Peyer's patch (tissue), 4 donors: ENCODE measurements at regions not wholly inside any gene's neighbourhood (a gene's known extent, or its start where the extent isn't known, plus 50 kb on each side); places are given as distances from the start of the nearest gene placed in this dataset.
"Not testable (repeated sequence)": the region's sequence is repeated elsewhere in the genome, so short reads cannot be mapped to it uniquely, and the experiment has no call there.

Source experiments
- DNase-seq, 3 donors: peaks; one replicate each; pipeline ENCODE4 v3.0.0-alpha.2; 2017 to 2019
- H3K27ac ChIP-seq, 4 donors: fragments of 200-600 bp; sonication (generic); one replicate each; pipeline ENCODE4 v1.5.1; 2016 to 2019
- H3K27me3 ChIP-seq, 2 donors: fragments of 200-600 bp; sonication (generic); one replicate each; pipeline ENCODE4 v1.5.1; 2019
- H3K36me3 ChIP-seq, 3 donors: fragments of 200-600 bp; sonication (generic); one replicate each; pipeline ENCODE4 v1.5.1; 2016 to 2019
- H3K4me1 ChIP-seq, 4 donors: fragments of 200-600 bp; sonication (generic); one replicate each; pipeline ENCODE4 v1.5.1; 2016 to 2019
- H3K4me3 ChIP-seq, 4 donors: fragments of 200-600 bp; sonication (generic); 1 replicate in 3 of 4; 2 replicates in 1 of 4; pipeline ENCODE4 v1.5.1; 2016 to 2019; ENCODE audit warnings: mild to moderate bottlenecking in 1 of 4
- H3K9me3 ChIP-seq, 4 donors: fragments of 200-600 bp; sonication (generic); one replicate each; pipeline ENCODE4 v1.5.1; 2016 to 2019; ENCODE audit warnings: mild to moderate bottlenecking in 1 of 4
- CTCF ChIP-seq, 6 experiments: fragments of 450-650 bp in 4 of 6; fragments of 200-600 bp in 2 of 6; sonication (generic) in 1 of 6; IDR thresholded peaks; one replicate each; pipeline ENCODE4 v1.5.1; 2017 to 2019; ENCODE audit warnings: antibody characterized with exemption in 6 of 6, mild to moderate bottlenecking in 3 of 6, moderate library complexity in 1 of 6
- POLR2A ChIP-seq, 2 donors: fragments of 450-650 bp; IDR thresholded peaks; one replicate each; pipeline ENCODE4 v1.5.1; 2017; ENCODE audit warnings: antibody characterized with exemption in 2 of 2, mild to moderate bottlenecking in 2 of 2, moderate library complexity in 2 of 2

DNA sequence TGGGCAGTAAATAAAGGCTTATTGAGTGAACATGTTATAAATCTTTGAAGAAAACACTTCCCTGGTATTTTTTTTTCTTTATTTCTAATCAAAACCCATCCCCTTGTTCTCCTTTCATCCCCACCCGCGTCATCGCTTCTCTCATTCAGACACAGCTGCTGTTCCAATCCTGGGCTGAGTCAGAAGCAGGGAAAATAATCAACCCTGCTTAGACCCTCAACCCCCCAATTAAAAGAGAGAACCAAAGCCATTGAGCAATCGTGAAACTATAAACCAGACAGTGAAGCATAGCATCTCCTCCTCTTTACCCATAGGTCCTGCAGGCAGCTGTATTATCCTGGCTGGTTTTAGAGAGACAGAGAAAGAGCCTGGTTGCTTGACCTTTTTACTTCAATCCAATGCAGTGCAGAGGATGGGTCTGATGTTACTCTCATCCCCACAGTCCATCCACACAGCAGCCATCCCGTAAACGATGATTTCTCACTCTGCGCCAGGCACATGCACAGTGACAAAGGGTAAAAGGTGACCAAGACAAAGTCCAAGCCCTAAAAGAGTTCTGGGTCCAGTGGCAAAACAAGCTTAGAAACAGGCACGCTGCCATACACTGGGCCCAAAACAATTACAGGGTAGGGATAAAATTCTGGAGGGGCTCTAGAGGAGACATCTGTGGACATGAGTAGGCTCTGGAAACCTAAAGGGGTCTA, 238.3 kb downstream of the GALC start:
- no peaks in the 10 kb centered on the region for H3K4me1 ChIP-seq
- H3K4me3 ChIP-seq = no peak overlapping the region
- no peaks in the 10 kb centered on the region for H3K27me3 ChIP-seq
- no peak for DNase-seq
- H3K27ac ChIP-seq = no peak overlapping the region
- no peak for TF ChIP-seq CTCF (IDR thresholded peaks at IDR 0.05)
- TF ChIP-seq POLR2A (IDR thresholded peaks at IDR 0.05) = no peak
- no peaks in the 10 kb centered on the region for H3K36me3 ChIP-seq
- H3K9me3 ChIP-seq = no peaks in the 10 kb centered on the region

DNA sequence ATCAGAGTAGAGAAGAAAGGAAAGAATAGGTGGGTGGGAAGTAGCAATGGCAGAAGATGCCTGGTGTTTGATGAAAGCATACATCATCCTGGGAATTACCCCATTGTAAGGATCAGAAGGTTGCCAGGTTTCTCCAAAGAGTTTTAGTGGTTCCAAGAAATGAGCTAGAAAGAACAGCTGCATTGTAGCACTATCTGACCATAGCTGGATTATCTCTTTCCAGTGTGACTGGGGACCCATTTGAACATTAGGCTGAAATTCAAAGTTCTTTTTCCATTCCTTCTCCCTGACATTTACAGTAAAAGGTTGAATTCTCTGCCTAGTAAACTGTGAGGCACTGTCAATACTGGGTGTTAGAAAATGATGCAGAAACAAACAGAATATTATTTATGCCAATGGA, 244.4 kb downstream of the GALC start:
- DNase-seq = no peak
- Histone ChIP-seq H3K27me3 (no peaks in the 10 kb centered on the region), H3K9me3 (no peaks in the 10 kb centered on the region), H3K27ac (no peak overlapping the region), H3K4me1 (no peaks in the 10 kb centered on the region), H3K36me3 (no peaks in the 10 kb centered on the region), H3K4me3 (no peak overlapping the region)
- TF ChIP-seq CTCF (IDR thresholded peaks at IDR 0.05) (no peak), POLR2A (IDR thresholded peaks at IDR 0.05) (no peak)

DNA sequence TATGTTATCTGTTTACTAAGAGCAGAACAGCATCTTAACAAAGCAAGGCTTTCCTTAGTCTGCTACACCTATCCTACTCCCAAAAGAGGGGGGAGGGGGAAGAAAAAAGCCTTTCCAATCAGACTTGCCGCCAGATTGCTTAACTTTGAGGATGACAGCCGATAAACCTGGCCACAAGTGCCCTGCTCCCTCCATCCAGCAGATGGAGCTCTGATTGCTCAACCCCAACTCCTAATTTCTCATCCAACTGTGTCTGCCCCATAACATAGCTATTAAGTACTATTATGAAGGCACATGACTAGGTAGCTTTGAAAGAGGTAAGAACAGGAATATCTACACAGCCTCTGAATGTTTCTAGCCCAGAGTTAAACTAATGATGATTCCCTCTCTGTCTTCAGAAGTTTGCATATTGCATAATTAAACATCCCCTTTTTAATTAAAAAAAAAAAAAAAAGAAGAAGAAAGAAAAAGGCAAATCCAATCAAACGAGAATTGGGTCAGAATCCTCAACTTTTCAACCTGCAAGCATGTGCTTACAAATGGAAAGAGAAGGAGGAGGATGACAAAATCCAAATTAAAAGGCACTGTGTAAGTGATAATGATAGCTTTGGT, 247.4 kb downstream of the GALC start:
- H3K27me3 ChIP-seq = no peaks in the 10 kb centered on the region
- H3K4me3 ChIP-seq = no peak overlapping the region
- no peaks in the 10 kb centered on the region for H3K4me1 ChIP-seq
- H3K9me3 ChIP-seq = no peaks in the 10 kb centered on the region
- TF ChIP-seq CTCF (IDR thresholded peaks at IDR 0.05) (peak in 3 of 6 experiments; percentile 13 to 38 (median 30)), POLR2A (IDR thresholded peaks at IDR 0.05) (no peak)
- no peak overlapping the region for H3K27ac ChIP-seq
- H3K36me3 ChIP-seq = no peaks in the 10 kb centered on the region
- DNase-seq = no peak

DNA sequence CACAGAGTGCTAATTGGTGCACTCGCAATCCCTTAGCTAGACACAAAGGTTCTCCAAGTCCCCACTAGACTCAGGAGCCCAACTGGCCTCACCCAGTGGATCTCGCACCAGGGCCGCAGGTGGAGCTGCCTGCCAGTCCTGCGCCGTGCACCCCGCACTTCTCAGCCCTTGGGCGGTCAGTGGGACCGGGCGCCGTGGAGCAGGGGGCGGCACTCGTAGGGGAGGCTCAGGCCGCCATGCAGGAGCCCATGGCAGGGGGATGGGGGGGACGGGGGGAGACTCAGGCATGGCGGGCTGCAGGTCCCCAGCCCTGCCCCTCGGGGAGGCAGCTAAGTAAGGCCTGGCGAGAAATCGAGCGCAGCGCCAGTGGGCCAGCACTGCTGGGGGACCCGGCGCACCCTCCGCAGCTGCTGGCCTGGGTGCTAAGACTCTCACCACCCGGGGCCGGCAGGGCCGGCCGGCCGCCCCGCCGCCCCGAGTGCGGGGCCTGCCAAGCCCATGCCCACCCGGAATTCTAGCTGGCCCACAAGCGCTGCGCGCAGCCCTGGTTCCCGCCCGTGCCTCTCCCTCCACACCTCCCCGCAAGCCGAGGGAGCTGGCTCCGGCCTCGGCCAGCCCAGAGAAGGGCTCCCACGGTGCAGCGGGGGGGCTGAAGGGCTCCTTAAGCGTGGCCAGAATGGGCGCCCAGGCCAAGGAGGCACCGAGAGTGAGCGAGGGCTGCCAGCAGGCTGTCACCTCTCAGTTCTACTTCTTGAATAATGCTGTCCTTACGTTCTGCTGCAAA, 258.2 kb downstream of the GALC start:
- not testable (repeated sequence) for H3K27ac ChIP-seq, H3K27me3 ChIP-seq

DNA sequence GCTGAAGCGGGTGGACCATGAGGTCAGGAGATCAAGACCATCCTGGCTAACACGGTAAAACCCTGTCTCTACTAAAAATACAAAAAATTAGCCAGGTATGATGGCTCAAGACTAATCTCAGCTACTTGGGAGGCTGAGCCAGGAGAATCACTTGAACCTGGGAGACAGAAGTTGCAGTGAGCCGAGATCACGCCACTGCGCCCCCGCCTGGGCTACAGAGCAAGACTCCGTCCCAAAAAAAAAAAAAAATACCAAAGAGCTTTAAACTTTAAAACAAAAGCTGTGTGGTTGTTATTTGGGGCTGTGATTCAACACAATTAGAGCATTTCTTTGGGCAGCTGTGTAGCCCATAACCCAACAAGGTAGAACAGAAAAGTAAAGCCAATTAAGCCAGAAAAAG, 259.9 kb downstream of the GALC start:
- not testable (repeated sequence) for H3K27me3 ChIP-seq, DNase-seq, H3K4me3 ChIP-seq, H3K36me3 ChIP-seq, H3K4me1 ChIP-seq, H3K9me3 ChIP-seq, H3K27ac ChIP-seq

More for the DNA sequence above, 258.2 kb downstream of the GALC start:
- H3K9me3 ChIP-seq, DNase-seq, H3K4me3 ChIP-seq, H3K36me3 ChIP-seq, H3K4me1 ChIP-seq: not testable (repeated sequence)

DNA sequence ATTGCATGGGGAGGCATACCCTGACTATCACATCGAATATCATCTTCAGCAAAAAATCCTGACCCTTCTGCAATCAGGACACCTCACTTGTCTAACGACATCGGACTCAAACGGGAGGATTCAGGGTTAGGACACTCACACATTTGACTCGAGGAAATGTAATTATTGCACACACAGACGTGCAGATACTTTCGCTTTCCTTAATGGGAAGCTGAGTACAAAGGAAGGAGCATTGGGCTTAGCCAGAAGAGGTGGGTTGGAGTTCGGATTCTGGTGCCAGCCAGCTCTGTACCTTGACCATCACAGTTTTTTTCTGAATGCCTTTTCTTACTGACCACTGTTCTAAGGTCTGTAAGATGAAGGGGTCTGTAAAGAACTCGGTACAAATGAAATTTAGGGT, 260.4 kb downstream of the GALC start:
- Histone ChIP-seq H3K36me3 (no peaks in the 10 kb centered on the region), H3K4me3 (no peak overlapping the region), H3K9me3 (no peaks in the 10 kb centered on the region), H3K27ac (no peak overlapping the region), H3K27me3 (no peaks in the 10 kb centered on the region), H3K4me1 (no peaks in the 10 kb centered on the region)
- no peak for TF ChIP-seq CTCF (IDR thresholded peaks at IDR 0.05)
- TF ChIP-seq POLR2A (IDR thresholded peaks at IDR 0.05) = no peak
- DNase-seq = no peak
